ENCODE measurements at regions not wholly inside any gene's neighbourhood (a gene's known extent, or its start where the extent isn't known, plus 50 kb on each side); places are given as distances from the start of the nearest gene placed in this dataset.

GRCh38 chr13:91154558-91155353, 192.7 kb upstream of the MIR17HG start:
- Histone ChIP-seq H3K27me3 (no peaks in the 10 kb centered on the region), H3K36me3 (no peaks in the 10 kb centered on the region), H3K4me1 (no peaks in the 10 kb centered on the region), H3K27ac (no peak overlapping the region), H3K9me3 (no peaks in the 10 kb centered on the region), H3K4me3 (no peak overlapping the region)
- no peak for DNase-seq (ENCODE audit: low spot score in 2 of 2)
- TF ChIP-seq, protein P1, sequence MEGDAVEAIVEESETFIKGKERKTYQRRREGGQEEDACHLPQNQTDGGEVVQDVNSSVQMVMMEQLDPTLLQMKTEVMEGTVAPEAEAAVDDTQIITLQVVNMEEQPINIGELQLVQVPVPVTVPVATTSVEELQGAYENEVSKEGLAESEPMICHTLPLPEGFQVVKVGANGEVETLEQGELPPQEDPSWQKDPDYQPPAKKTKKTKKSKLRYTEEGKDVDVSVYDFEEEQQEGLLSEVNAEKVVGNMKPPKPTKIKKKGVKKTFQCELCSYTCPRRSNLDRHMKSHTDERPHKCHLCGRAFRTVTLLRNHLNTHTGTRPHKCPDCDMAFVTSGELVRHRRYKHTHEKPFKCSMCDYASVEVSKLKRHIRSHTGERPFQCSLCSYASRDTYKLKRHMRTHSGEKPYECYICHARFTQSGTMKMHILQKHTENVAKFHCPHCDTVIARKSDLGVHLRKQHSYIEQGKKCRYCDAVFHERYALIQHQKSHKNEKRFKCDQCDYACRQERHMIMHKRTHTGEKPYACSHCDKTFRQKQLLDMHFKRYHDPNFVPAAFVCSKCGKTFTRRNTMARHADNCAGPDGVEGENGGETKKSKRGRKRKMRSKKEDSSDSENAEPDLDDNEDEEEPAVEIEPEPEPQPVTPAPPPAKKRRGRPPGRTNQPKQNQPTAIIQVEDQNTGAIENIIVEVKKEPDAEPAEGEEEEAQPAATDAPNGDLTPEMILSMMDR (IDR thresholded peaks at IDR 0.05), result no peak
- intact Hi-C loops (cut with DNase I), result no loop called here

DNA sequence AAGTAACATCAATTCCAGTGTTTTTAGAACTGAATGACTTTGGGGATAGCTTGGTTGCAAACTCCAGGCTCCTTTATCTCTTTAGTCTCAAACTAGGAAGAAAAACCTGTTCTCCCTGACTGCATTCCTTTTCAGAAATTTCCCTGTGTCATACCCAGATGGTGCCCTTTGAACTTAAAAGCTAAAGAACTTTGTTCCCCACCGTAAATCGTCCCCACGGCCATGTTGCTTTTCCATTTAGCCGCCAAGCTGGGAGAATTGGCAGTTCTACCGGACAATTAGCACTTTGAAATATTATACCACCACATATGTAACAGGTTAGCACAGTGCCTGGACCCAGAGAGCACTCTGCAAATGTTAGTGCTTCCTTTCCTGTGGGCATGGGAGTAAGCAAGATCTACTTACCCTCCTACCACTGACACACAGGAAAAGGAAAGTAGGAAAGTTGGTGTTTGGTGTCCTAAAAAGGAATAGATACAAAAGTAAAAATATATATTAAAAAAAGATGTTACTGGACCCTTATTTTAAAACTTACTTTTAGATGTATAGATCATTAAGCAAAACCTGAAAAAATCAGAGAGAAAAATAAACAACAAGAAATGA, 191.9 kb upstream of the MIR17HG start:
- H3K4me1 ChIP-seq, result no peaks in the 10 kb centered on the region

GRCh38 chr13:91157273-91158016, 190.0 kb upstream of the MIR17HG start:
- H3K9me3 ChIP-seq, result no peaks in the 10 kb centered on the region
- no peaks in the 10 kb centered on the region for H3K36me3 ChIP-seq
- no peaks in the 10 kb centered on the region for H3K27me3 ChIP-seq
- DNase-seq (ENCODE audit: low spot score in 2 of 2), result no peak
- H3K4me1 ChIP-seq, result no peaks in the 10 kb centered on the region
- TF ChIP-seq, protein P1 (IDR thresholded peaks at IDR 0.05), result no peak
- H3K27ac ChIP-seq, result no peak overlapping the region
- H3K4me3 ChIP-seq, result no peak overlapping the region
- intact Hi-C loops (cut with DNase I), result loop anchor here (1.0 kb wide), 1 partner anchor 23 kb away; no protein-coding TSS in a partner anchor

More for the DNA sequence above, 191.9 kb upstream of the MIR17HG start:
- DNase-seq (ENCODE audit: low spot score in 2 of 2), result no peak
- TF ChIP-seq, protein P1 (IDR thresholded peaks at IDR 0.05), result no peak
- no peaks in the 10 kb centered on the region for H3K27me3 ChIP-seq
- intact Hi-C loops (cut with DNase I), result no loop called here
- H3K27ac ChIP-seq, result no peak overlapping the region
- H3K9me3 ChIP-seq, result no peaks in the 10 kb centered on the region
- no peaks in the 10 kb centered on the region for H3K36me3 ChIP-seq
- no peak overlapping the region for H3K4me3 ChIP-seq

DNA sequence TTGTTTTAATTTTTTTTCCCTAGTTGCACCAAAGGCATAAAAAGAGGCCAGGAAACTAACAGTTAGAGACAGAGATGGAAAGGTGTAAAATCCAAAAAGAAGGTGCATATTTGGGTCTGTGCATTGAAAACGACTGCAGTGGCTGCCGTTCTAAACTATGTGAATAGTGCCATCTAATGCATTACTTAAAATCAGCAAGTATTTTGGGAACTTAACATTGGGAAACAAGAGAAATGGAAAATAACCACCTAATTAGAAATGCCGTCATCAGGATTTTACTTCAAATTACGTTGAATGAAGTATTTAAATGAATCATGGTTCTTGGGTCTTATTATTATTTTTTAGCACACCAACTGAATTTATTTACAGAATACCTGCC, 189.5 kb upstream of the MIR17HG start:
- Histone ChIP-seq H3K4me1 (no peaks in the 10 kb centered on the region), H3K27me3 (no peaks in the 10 kb centered on the region), H3K36me3 (no peaks in the 10 kb centered on the region), H3K9me3 (no peaks in the 10 kb centered on the region), H3K4me3 (no peak overlapping the region), H3K27ac (no peak overlapping the region)
- intact Hi-C loops (cut with DNase I), result loop anchor here (1.0 kb wide), 1 partner anchor 24 kb away; no protein-coding TSS in a partner anchor
- DNase-seq (ENCODE audit: low spot score in 2 of 2), result no peak
- TF ChIP-seq, protein P1 (IDR thresholded peaks at IDR 0.05), result peak in 2 of 3 experiments; percentile 5 to 45

GRCh38 chr13:91162180-91162579, 185.3 kb upstream of the MIR17HG start:
- Histone ChIP-seq H3K27me3 (no peaks in the 10 kb centered on the region), H3K27ac (no peak overlapping the region), H3K4me1 (no peaks in the 10 kb centered on the region), H3K36me3 (no peaks in the 10 kb centered on the region), H3K9me3 (no peaks in the 10 kb centered on the region), H3K4me3 (no peak overlapping the region)
- no peak for DNase-seq (ENCODE audit: low spot score in 2 of 2)
- TF ChIP-seq, protein P1 (IDR thresholded peaks at IDR 0.05), result no peak
- intact Hi-C loops (cut with DNase I), result no loop called here
